Osteoblast (primary cell): ENCODE measurements at regions not wholly inside any gene's neighbourhood (a gene's known extent, or its start where the extent isn't known, plus 50 kb on each side); places are given as distances from the start of the nearest gene placed in this dataset.

ENCODE experiments used
- DNase-seq: peaks from one replicate; pipeline ENCODE4 v3.0.0; 2011; ENCODE audit warnings: low spot score, mixed read lengths; ENCODE audit not compliant: insufficient read length; ENCODE audit errors: missing footprints
- H2AFZ ChIP-seq: 2 replicates; pipeline ENCODE4 v1.6.0; 2011; ENCODE audit warnings: mild to moderate bottlenecking, low read length
- H3K27ac ChIP-seq: 2 replicates; pipeline ENCODE4 v1.5.1; 2011; ENCODE audit warnings: mild to moderate bottlenecking, low read depth, low read length, moderate library complexity
- H3K27me3 ChIP-seq: 2 replicates; pipeline ENCODE4 v1.6.0; 2012; ENCODE audit warnings: mild to moderate bottlenecking, control low read depth, inconsistent platforms, low read length, moderate library complexity; ENCODE audit not compliant: insufficient read depth
- H3K36me3 ChIP-seq: 2 replicates; pipeline ENCODE4 v1.5.1; 2011; ENCODE audit warnings: mild to moderate bottlenecking, low read length, control low read depth, moderate library complexity; ENCODE audit not compliant: insufficient read depth
- H3K4me1 ChIP-seq: 2 replicates; pipeline ENCODE4 v1.5.1; 2011; ENCODE audit warnings: mild to moderate bottlenecking, low read length, control low read depth, moderate library complexity; ENCODE audit not compliant: insufficient read depth
- H3K4me2 ChIP-seq: 2 replicates; pipeline ENCODE4 v1.6.0; 2011; ENCODE audit warnings: mild to moderate bottlenecking, low read length; ENCODE audit not compliant: insufficient read depth
- H3K4me3 ChIP-seq: fragments of 200-600 bp; sonication (generic); 3 replicates; pipeline ENCODE4 v1.5.1; 2012; ENCODE audit warnings: mild to moderate bottlenecking, low read length, inconsistent platforms; ENCODE audit not compliant: insufficient read depth
- H3K79me2 ChIP-seq: 2 replicates; pipeline ENCODE4 v1.6.0; 2012; ENCODE audit warnings: mild to moderate bottlenecking, low read length, control low read depth, inconsistent platforms; ENCODE audit not compliant: insufficient read depth
- H3K9me3 ChIP-seq: 2 replicates; pipeline ENCODE4 v1.5.1; 2011; ENCODE audit warnings: low read depth, low read length, control low read depth
- H4K20me1 ChIP-seq: 2 replicates; pipeline ENCODE4 v1.6.0; 2012; ENCODE audit warnings: mild to moderate bottlenecking, low read length, control low read depth; ENCODE audit not compliant: insufficient read depth
- CTCF ChIP-seq: IDR thresholded peaks from 2 replicates; pipeline ENCODE4 v1.5.1; 2011; ENCODE audit warnings: mild to moderate bottlenecking, low read depth, low read length, moderate library complexity; ENCODE audit errors: extremely low read depth

GRCh38 chr3:163766112-163766511 is 1312.2 kb downstream of the SI start:
- no peak for TF ChIP-seq CTCF
- Histone ChIP-seq H3K27ac (no peak overlapping the region), H2AFZ (no peak overlapping the region), H3K9me3 (no peaks in the 10 kb centered on the region), H3K4me2 (no peak overlapping the region), H3K36me3 (no peaks in the 10 kb centered on the region), H3K4me3 (no peak overlapping the region), H3K4me1 (no peaks in the 10 kb centered on the region), H3K79me2 (no peaks in the 10 kb centered on the region), H4K20me1 (no peaks in the 10 kb centered on the region), H3K27me3 (no peaks in the 10 kb centered on the region)
- no peak for DNase-seq

GRCh38 chr3:163753033-163753432 is 1325.3 kb downstream of the SI start:
- no peak overlapping the region for H3K4me3 ChIP-seq
- H3K36me3 ChIP-seq = no peaks in the 10 kb centered on the region
- H3K27me3 ChIP-seq = no peaks in the 10 kb centered on the region
- no peak overlapping the region for H3K4me2 ChIP-seq
- H4K20me1 ChIP-seq = no peaks in the 10 kb centered on the region
- no peaks in the 10 kb centered on the region for H3K79me2 ChIP-seq
- H3K27ac ChIP-seq = no peak overlapping the region
- no peak overlapping the region for H2AFZ ChIP-seq
- no peaks in the 10 kb centered on the region for H3K4me1 ChIP-seq
- no peak for TF ChIP-seq CTCF
- H3K9me3 ChIP-seq = peaks cover 6% of the 10 kb centered on the region
- DNase-seq = no peak

- no peaks in the 10 kb centered on the region for H3K4me1 ChIP-seq
- H3K79me2 ChIP-seq = no peaks in the 10 kb centered on the region
- no peak overlapping the region for H3K27ac ChIP-seq
- H3K36me3 ChIP-seq = no peaks in the 10 kb centered on the region
- no peak for DNase-seq
- no peaks in the 10 kb centered on the region for H3K27me3 ChIP-seq
- H3K4me2 ChIP-seq = no peak overlapping the region
- no peak for TF ChIP-seq CTCF
- H3K9me3 ChIP-seq = peaks cover 3% of the 10 kb centered on the region
- H3K4me3 ChIP-seq = no peak overlapping the region
- no peaks in the 10 kb centered on the region for H4K20me1 ChIP-seq
- no peak overlapping the region for H2AFZ ChIP-seq
These were observed 1333.1 kb downstream of the SI start for GRCh38 chr3:163745204-163745603.

GRCh38 chr3:163735394-163735793 is 1342.9 kb downstream of the SI start:
- H3K36me3 ChIP-seq = no peaks in the 10 kb centered on the region
- peaks cover 5% of the 10 kb centered on the region for H3K9me3 ChIP-seq
- DNase-seq = no peak
- H3K27ac ChIP-seq = no peak overlapping the region
- TF ChIP-seq CTCF = no peak
- no peaks in the 10 kb centered on the region for H3K27me3 ChIP-seq
- no peak overlapping the region for H3K4me3 ChIP-seq
- H3K4me2 ChIP-seq = no peak overlapping the region
- no peaks in the 10 kb centered on the region for H3K4me1 ChIP-seq
- H2AFZ ChIP-seq = no peak overlapping the region
- H4K20me1 ChIP-seq = no peaks in the 10 kb centered on the region
- no peaks in the 10 kb centered on the region for H3K79me2 ChIP-seq
